ENCODE measurements at regions not wholly inside any gene's neighbourhood (a gene's known extent, or its start where the extent isn't known, plus 50 kb on each side); places are given as distances from the start of the nearest gene placed in this dataset.
"Not testable (repeated sequence)": the region's sequence is repeated elsewhere in the genome, so short reads cannot be mapped to it uniquely, and the experiment has no call there.

GRCh38 chr10:108319434-108320222, 1155.1 kb upstream of the SORCS1 start:
- WGBS: 82% methylated on average over 6 of the region's 6 CpGs
- H3K4me1 ChIP-seq: no peaks in the 10 kb centered on the region
- no peaks in the 10 kb centered on the region for H3K27me3 ChIP-seq
- no peak for DNase-seq (ENCODE audit: extremely low spot score)
- H3K36me3 ChIP-seq: no peaks in the 10 kb centered on the region
- H3K4me3 ChIP-seq: no peak overlapping the region
- H3K27ac ChIP-seq (replicated peaks in 1 of 4): no peak overlapping the region
- no peak for TF ChIP-seq EP300 (IDR thresholded peaks at IDR 0.05)
- no peak for TF ChIP-seq CTCF (IDR thresholded peaks at IDR 0.05)
- no peak for TF ChIP-seq POLR2A (IDR thresholded peaks at IDR 0.05; ENCODE audit: low read depth)
- no peak for TF ChIP-seq POLR2AphosphoS5 (IDR thresholded peaks at IDR 0.05)
- H3K9me3 ChIP-seq: no peaks in the 10 kb centered on the region
- intact Hi-C loops (cut with DNase I): no loop called here

DNA sequence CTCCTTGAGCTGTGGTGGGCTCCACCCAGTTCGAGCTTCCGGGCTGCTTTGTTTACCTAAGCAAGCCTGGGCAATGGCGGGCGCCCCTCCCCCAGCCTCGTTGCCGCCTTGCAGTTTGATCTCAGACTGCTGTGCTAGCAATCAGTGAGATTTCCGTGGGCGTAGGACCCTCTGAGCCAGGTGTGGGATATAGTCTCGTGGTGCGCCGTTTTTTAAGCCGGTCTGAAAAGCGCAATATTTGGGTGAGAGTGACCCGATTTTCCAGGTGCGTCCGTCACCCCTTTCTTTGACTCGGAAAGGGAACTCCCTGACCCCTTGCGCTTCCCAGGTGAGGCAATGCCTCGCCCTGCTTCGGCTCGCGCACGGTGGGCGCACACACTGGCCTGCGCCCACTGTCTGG, 1151.1 kb upstream of the SORCS1 start:
- H3K27me3 ChIP-seq; H3K4me3 ChIP-seq; H3K4me1 ChIP-seq; H3K9me3 ChIP-seq; H3K27ac ChIP-seq (replicated peaks in 1 of 4); intact Hi-C loops (cut with DNase I); DNase-seq (ENCODE audit: extremely low spot score); H3K36me3 ChIP-seq: not testable (repeated sequence)
- WGBS: 58% methylated on average over 8 of the region's 25 CpGs

DNA sequence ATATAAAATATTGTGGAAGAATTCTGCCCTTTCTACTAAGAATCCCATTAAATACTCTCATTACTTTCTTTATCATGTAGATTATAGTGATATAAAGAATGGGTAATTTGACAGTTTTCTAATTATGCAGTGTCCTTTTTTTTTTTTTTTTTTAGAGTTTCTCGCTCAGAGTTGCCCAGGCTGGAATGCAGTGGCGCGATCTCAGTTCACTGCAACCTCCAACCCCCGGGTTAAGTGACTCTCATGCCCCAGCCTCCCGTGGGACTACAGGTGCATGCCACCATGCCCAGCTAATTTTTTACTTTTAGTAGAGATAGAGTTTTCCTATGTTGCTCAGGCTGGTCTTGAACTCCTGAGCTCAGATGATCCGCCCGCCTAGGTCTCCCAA, 1143.4 kb upstream of the SORCS1 start:
- 92% methylated on average over 7 of the region's 7 CpGs for WGBS
- intact Hi-C loops (cut with DNase I): no loop called here
- no peaks in the 10 kb centered on the region for H3K9me3 ChIP-seq
- H3K27ac ChIP-seq (replicated peaks in 1 of 4): no peak overlapping the region
- no peaks in the 10 kb centered on the region for H3K27me3 ChIP-seq
- no peak overlapping the region for H3K4me3 ChIP-seq
- H3K36me3 ChIP-seq: no peaks in the 10 kb centered on the region
- DNase-seq (ENCODE audit: extremely low spot score): no peak
- no peaks in the 10 kb centered on the region for H3K4me1 ChIP-seq
- TF ChIP-seq EP300 (IDR thresholded peaks at IDR 0.05) (no peak), CTCF (IDR thresholded peaks at IDR 0.05) (no peak), POLR2A (IDR thresholded peaks at IDR 0.05; ENCODE audit: low read depth) (no peak), POLR2AphosphoS5 (IDR thresholded peaks at IDR 0.05) (no peak)

DNA sequence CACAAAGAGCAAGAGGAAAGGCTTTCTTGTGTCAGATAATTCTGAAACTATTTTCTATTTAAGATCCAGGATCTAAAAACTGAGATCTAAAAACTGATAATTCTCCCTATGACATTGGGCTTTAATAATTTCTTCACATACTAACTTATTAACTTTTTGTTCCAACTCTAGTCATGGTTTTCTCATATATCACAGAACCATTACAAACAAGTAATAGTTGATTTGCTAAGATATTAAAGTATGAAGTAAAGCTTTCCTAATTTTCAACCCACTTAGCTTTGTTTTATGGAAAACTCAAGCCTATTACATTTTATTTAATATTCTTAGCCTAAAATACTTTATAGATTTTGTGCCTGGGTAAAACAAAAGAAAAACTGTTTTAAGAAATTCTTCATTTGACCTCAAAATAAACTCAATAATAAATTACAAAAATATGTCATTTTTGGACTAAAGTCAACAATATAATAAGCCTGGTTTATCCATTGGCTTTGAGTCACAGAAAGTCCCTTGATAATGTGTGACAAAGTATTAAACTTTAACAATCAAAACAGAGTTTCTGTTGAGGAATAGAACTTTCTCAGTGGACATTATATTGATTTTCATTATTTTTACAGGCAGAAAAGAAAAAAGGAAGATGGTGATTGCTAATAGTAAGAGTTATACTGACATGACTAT, 1142.9 kb upstream of the SORCS1 start:
- H3K36me3 ChIP-seq: no peaks in the 10 kb centered on the region

More for the DNA sequence above, 1142.9 kb upstream of the SORCS1 start:
- no peak overlapping the region for H3K4me3 ChIP-seq
- H3K27me3 ChIP-seq: no peaks in the 10 kb centered on the region
- no peaks in the 10 kb centered on the region for H3K4me1 ChIP-seq
- intact Hi-C loops (cut with DNase I): no loop called here
- H3K9me3 ChIP-seq: no peaks in the 10 kb centered on the region
- no peak for DNase-seq (ENCODE audit: extremely low spot score)
- H3K27ac ChIP-seq (replicated peaks in 1 of 4): no peak overlapping the region
- TF ChIP-seq EP300 (IDR thresholded peaks at IDR 0.05): no peak
- TF ChIP-seq POLR2A (IDR thresholded peaks at IDR 0.05; ENCODE audit: low read depth): no peak
- TF ChIP-seq CTCF (IDR thresholded peaks at IDR 0.05): no peak
- no peak for TF ChIP-seq POLR2AphosphoS5 (IDR thresholded peaks at IDR 0.05)
